Frontal cortex (tissue), 3 donors: ENCODE measurements at regions not wholly inside any gene's neighbourhood (a gene's known extent, or its start where the extent isn't known, plus 50 kb on each side); places are given as distances from the start of the nearest gene placed in this dataset.
"Not testable (repeated sequence)": the region's sequence is repeated elsewhere in the genome, so short reads cannot be mapped to it uniquely, and the experiment has no call there.

ENCODE experiments used
- DNase-seq, 2 donors: peaks; one replicate each; pipeline ENCODE4 v3.0.0; 2012; ENCODE audit warnings: low spot score in 2 of 2
- FAIRE-seq: peaks from 2 replicates; lab custom pipeline; 2012; peaks lifted over from hg19 to GRCh38; lab: Jason Lieb, UNC
- donor health status: control.
- donor health status: control.
- donor health status: control.

GRCh38 chr1:157411064-157411463 is 141.3 kb downstream of the FCRL5 start:
- DNase-seq (no peak), FAIRE-seq (no peak)

GRCh38 chr1:157410457-157410856 is 141.9 kb downstream of the FCRL5 start:
- FAIRE-seq (no peak), DNase-seq (no peak)

- no peak for FAIRE-seq
- no peak for DNase-seq
These were observed 142.4 kb downstream of the FCRL5 start for GRCh38 chr1:157409927-157410326.

- DNase-seq (no peak), FAIRE-seq (no peak)
These were observed 144.3 kb downstream of the FCRL5 start for GRCh38 chr1:157407917-157408525.

- DNase-seq (no peak), FAIRE-seq (no peak)
These were observed 144.9 kb downstream of the FCRL5 start for GRCh38 chr1:157407367-157407766.

- FAIRE-seq: no peak
These were observed 146.7 kb downstream of the FCRL5 start for GRCh38 chr1:157405662-157406061.

GRCh38 chr1:157404614-157405013 is 147.7 kb downstream of the FCRL5 start:
- FAIRE-seq (no peak), DNase-seq (no peak)

More at GRCh38 chr1:157405662-157406061, 146.7 kb downstream of the FCRL5 start:
- DNase-seq: no peak

GRCh38 chr1:157404063-157404501 is 148.2 kb downstream of the FCRL5 start:
- DNase-seq: no peak
- no peak for FAIRE-seq

- no peak for FAIRE-seq
These were observed 148.7 kb downstream of the FCRL5 start for GRCh38 chr1:157403608-157404007.

GRCh38 chr1:157403203-157403602 is 149.1 kb downstream of the FCRL5 start:
- FAIRE-seq (no peak), DNase-seq (no peak)

More at GRCh38 chr1:157403608-157404007, 148.7 kb downstream of the FCRL5 start:
- DNase-seq: no peak

GRCh38 chr1:157400766-157401165 is 151.5 kb downstream of the FCRL5 start:
- DNase-seq (no peak), FAIRE-seq (no peak)

- no peak for FAIRE-seq
- DNase-seq: no peak
These were observed 152.3 kb downstream of the FCRL5 start for GRCh38 chr1:157399984-157400382.

- DNase-seq (no peak), FAIRE-seq (no peak)
These were observed 152.9 kb downstream of the FCRL5 start for GRCh38 chr1:157399343-157399983.

- DNase-seq (no peak), FAIRE-seq (no peak)
These were observed 161.7 kb downstream of the FCRL5 start for GRCh38 chr1:157390651-157391050.

- FAIRE-seq: no peak
These were observed 164.3 kb downstream of the FCRL5 start for GRCh38 chr1:157388057-157388456.

GRCh38 chr1:157384258-157384657 is 168.1 kb downstream of the FCRL5 start:
- DNase-seq: no peak
- no peak for FAIRE-seq

More at GRCh38 chr1:157388057-157388456, 164.3 kb downstream of the FCRL5 start:
- DNase-seq: no peak

- DNase-seq (no peak), FAIRE-seq (no peak)
These were observed 170.0 kb downstream of the FCRL5 start for GRCh38 chr1:157382351-157382750.

- DNase-seq (no peak), FAIRE-seq (no peak)
These were observed 171.8 kb downstream of the FCRL5 start for GRCh38 chr1:157380523-157380922.

GRCh38 chr1:157377280-157377713 is 175.0 kb downstream of the FCRL5 start:
- not testable (repeated sequence) for DNase-seq, FAIRE-seq

- FAIRE-seq (no peak), DNase-seq (no peak)
These were observed 175.6 kb downstream of the FCRL5 start for GRCh38 chr1:157376681-157377080.

GRCh38 chr1:157372311-157372710 is 180.0 kb downstream of the FCRL5 start:
- FAIRE-seq: not testable (repeated sequence)

GRCh38 chr1:157371826-157372225 is 180.5 kb downstream of the FCRL5 start:
- FAIRE-seq: no peak

More at GRCh38 chr1:157372311-157372710, 180.0 kb downstream of the FCRL5 start:
- DNase-seq: not testable (repeated sequence)

More at GRCh38 chr1:157371826-157372225, 180.5 kb downstream of the FCRL5 start:
- no peak for DNase-seq
